Spleen (tissue), 11 donors: ENCODE measurements at regions not wholly inside any gene's neighbourhood (a gene's known extent, or its start where the extent isn't known, plus 50 kb on each side); places are given as distances from the start of the nearest gene placed in this dataset.

Experiments
- DNase-seq: peaks from one replicate; pipeline ENCODE4 v3.0.0-alpha.2; 2020
- H3K27ac ChIP-seq, 8 donors: fragments of 200-600 bp; sonication (generic) in 7 of 8; 1 replicate in 4 of 8; 2 replicates in 4 of 8; pipeline versions ENCODE4 v1.5.0 to v1.8.0; 2016 to 2021; ENCODE audit warnings: inconsistent platforms in 4 of 8, mild to moderate bottlenecking in 4 of 8, moderate library complexity in 1 of 8
- H3K27me3 ChIP-seq, 7 donors: fragments of 200-600 bp; sonication (generic) in 6 of 7; replicated peaks in 1 of 7; 1 replicate in 4 of 7; 2 replicates in 3 of 7; pipeline versions ENCODE4 v1.5.0 to v1.8.0; 2016 to 2021; ENCODE audit warnings: inconsistent platforms in 3 of 7, mild to moderate bottlenecking in 1 of 7
- H3K36me3 ChIP-seq, 6 donors: fragments of 200-600 bp; sonication (generic) in 5 of 6; 1 replicate in 4 of 6; 2 replicates in 2 of 6; pipeline versions ENCODE4 v1.5.0 to v1.8.0; 2016 to 2021; ENCODE audit warnings: inconsistent platforms in 2 of 6
- H3K4me1 ChIP-seq, 6 donors: fragments of 200-600 bp; sonication (generic) in 5 of 6; 1 replicate in 3 of 6; 2 replicates in 3 of 6; pipeline versions ENCODE4 v1.5.0 to v1.8.0; 2016 to 2021; ENCODE audit warnings: inconsistent platforms in 3 of 6
- H3K4me3 ChIP-seq, 8 donors: fragments of 200-600 bp; sonication (generic) in 7 of 8; 1 replicate in 4 of 8; 2 replicates in 4 of 8; pipeline versions ENCODE4 v1.5.0 to v1.8.0; 2016 to 2021; ENCODE audit warnings: inconsistent platforms in 4 of 8, mild to moderate bottlenecking in 4 of 8, moderate library complexity in 2 of 8
- H3K9me3 ChIP-seq, 8 donors: fragments of 200-600 bp; sonication (generic) in 7 of 8; 1 replicate in 4 of 8; 2 replicates in 4 of 8; pipeline versions ENCODE4 v1.5.0 to v1.8.0; 2016 to 2021; ENCODE audit warnings: inconsistent platforms in 4 of 8
- POLR2A ChIP-seq, 3 donors: fragments of 450-650 bp; IDR thresholded peaks; one replicate each; pipeline ENCODE4 v1.5.1; 2017; ENCODE audit warnings: antibody characterized with exemption in 3 of 3, mild to moderate bottlenecking in 1 of 3
- POLR2AphosphoS5 ChIP-seq, 3 donors: sonication (generic); formaldehyde crosslinking; IDR thresholded peaks; one replicate each; pipeline ENCODE4 v1.5.1; 2017; ENCODE audit warnings: antibody characterized with exemption in 3 of 3
- WGBS, 5 donors: extraction: QIAGEN DNeasy Blood & Tissue Kit in 3 of 5; methylation state at CpG; one replicate each; pipeline versions ENCODE4 v1.1.5 to v1.1.7; 2013 to 2018; 5-methylcytosine and 5-hydroxymethylcytosine counted together
- intact Hi-C: fragments of 100-400 bp; cut with DNase I; formaldehyde crosslinking; loops from one replicate; pipeline ENCODE4 v1.15.0; 2023; ENCODE audit warnings: low total_unique reads
- TF ChIP-seq, protein P1 (sequence below), 11 experiments: fragments of 200-600 bp in 7 of 11; fragments of 450-650 bp in 4 of 11; sonication (generic) in 4 of 11; IDR thresholded peaks in 8 of 11; conservative IDR thresholded peaks in 3 of 11; 1 replicate in 7 of 11; 2 replicates in 4 of 11; pipeline versions ENCODE4 v1.4.0 to v1.8.0; 2016 to 2021; ENCODE audit warnings: antibody characterized with exemption in 11 of 11, inconsistent platforms in 4 of 11, mild to moderate bottlenecking in 1 of 11
- donor health status: healthy with polysubstance abuse.
- donor health status: DM: no; HTN: no; CAD: no; lungs with moderate emphysema.
- donor health status: DM: no; HTN: no; CAD: no.
- donor health status: Bipolar disorder and iron deficiency.
- donor health status: healthy.
- donor health status: DM: no; HTN: no; CAD: no.
- donor health status: DM: yes; HTN: yes; CAD: no.

DNA sequence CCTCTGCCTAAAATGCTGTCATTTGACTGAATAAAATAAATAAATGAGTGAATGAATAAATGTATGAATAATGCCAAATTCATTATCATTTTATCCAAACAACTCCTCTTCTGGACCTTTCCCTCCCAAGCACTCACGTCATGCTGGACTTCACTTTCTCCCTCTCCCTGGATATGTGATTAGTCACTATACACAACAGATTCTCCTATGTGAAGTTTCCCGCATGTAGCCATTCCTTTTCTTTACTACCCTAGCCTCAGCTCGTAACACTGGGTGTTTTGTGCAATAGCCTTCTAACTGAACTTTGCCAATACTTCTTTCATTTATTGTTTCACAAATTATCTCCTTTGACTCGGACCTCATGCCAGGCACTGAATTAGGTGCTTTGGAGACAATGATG is 87.6 kb upstream of the IL6 start:
- H3K4me3 ChIP-seq = no peak overlapping the region
- DNase-seq = no peak
- no peak overlapping the region for H3K27ac ChIP-seq
- 88 to 95% (median 92%) methylated on average over 4 of the region's 4 CpGs for WGBS, 5 donors
- H3K27me3 ChIP-seq = no peaks in the 10 kb centered on the region
- intact Hi-C loops = no loop called here
- H3K36me3 ChIP-seq = no peaks in the 10 kb centered on the region
- no peaks in the 10 kb centered on the region for H3K4me1 ChIP-seq
- peaks cover 0 to 35% (median 32%) of the 10 kb centered on the region in 8 donors for H3K9me3 ChIP-seq
- TF ChIP-seq POLR2A (IDR thresholded peaks at IDR 0.05) (no peak), POLR2AphosphoS5 (IDR thresholded peaks at IDR 0.05) (no peak)
- TF ChIP-seq, protein P1, sequence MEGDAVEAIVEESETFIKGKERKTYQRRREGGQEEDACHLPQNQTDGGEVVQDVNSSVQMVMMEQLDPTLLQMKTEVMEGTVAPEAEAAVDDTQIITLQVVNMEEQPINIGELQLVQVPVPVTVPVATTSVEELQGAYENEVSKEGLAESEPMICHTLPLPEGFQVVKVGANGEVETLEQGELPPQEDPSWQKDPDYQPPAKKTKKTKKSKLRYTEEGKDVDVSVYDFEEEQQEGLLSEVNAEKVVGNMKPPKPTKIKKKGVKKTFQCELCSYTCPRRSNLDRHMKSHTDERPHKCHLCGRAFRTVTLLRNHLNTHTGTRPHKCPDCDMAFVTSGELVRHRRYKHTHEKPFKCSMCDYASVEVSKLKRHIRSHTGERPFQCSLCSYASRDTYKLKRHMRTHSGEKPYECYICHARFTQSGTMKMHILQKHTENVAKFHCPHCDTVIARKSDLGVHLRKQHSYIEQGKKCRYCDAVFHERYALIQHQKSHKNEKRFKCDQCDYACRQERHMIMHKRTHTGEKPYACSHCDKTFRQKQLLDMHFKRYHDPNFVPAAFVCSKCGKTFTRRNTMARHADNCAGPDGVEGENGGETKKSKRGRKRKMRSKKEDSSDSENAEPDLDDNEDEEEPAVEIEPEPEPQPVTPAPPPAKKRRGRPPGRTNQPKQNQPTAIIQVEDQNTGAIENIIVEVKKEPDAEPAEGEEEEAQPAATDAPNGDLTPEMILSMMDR (IDR thresholded peaks at IDR 0.05 in 8 of 11, conservative IDR thresholded peaks at IDR 0.05 in 3 of 11) = no peak

GRCh38 chr7:22635349-22635748 is 91.7 kb upstream of the IL6 start:
- Histone ChIP-seq H3K9me3 (no peaks in the 10 kb centered on the region), H3K27me3 (no peaks in the 10 kb centered on the region), H3K27ac (no peak overlapping the region), H3K36me3 (no peaks in the 10 kb centered on the region), H3K4me1 (no peaks in the 10 kb centered on the region), H3K4me3 (no peak overlapping the region)
- no peak for DNase-seq
- 71 to 100% (median 85%) methylated on average over 1 of the region's 1 CpG for WGBS, 5 donors
- no peak for TF ChIP-seq POLR2AphosphoS5 (IDR thresholded peaks at IDR 0.05)
- TF ChIP-seq, protein P1 (IDR thresholded peaks at IDR 0.05 in 8 of 11, conservative IDR thresholded peaks at IDR 0.05 in 3 of 11) = no peak
- no peak for TF ChIP-seq POLR2A (IDR thresholded peaks at IDR 0.05)
- intact Hi-C loops = no loop called here

DNA sequence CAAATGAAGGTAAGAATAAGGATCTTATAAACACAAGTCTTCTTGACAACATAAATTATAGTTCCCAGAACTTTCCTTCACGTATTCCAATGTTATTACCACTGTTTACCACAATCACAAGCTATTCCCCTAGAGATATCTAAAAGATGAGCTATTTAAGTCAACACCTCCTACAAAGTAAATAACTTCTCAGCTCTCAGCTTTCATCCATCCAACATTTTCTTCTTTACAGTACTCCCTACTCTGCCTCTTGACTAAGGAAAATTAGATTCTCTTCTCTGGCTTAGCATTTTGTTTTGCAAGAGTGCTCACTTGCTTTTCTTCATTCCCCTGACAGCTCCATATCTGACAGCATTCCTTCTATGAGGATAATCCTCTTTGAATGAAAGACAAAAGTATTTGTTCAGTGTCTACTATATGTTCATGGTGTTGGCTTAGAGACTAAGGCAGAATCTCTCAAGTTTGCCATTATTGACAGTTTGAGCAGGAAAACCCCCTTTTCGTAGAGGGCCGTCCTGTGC is 93.0 kb upstream of the IL6 start:
- Histone ChIP-seq H3K36me3 (no peaks in the 10 kb centered on the region), H3K27me3 (no peaks in the 10 kb centered on the region), H3K4me3 (no peak overlapping the region), H3K4me1 (no peaks in the 10 kb centered on the region), H3K27ac (no peak overlapping the region), H3K9me3 (no peaks in the 10 kb centered on the region)
- TF ChIP-seq, protein P1 (IDR thresholded peaks at IDR 0.05 in 8 of 11, conservative IDR thresholded peaks at IDR 0.05 in 3 of 11) = no peak
- no peak for TF ChIP-seq POLR2A (IDR thresholded peaks at IDR 0.05)
- no peak for DNase-seq
- WGBS, 5 donors = 77 to 87% (median 80%) methylated on average over 3 of the region's 3 CpGs
- intact Hi-C loops = no loop called here

- DNase-seq = no peak
- intact Hi-C loops = no loop called here
- no peak for TF ChIP-seq POLR2A (IDR thresholded peaks at IDR 0.05)
- no peaks in the 10 kb centered on the region for H3K4me1 ChIP-seq
- H3K36me3 ChIP-seq = no peaks in the 10 kb centered on the region
- WGBS, 5 donors = 83 to 86% (median 86%) methylated on average over 2 of the region's 2 CpGs
- H3K27ac ChIP-seq = no peak overlapping the region
- H3K4me3 ChIP-seq = no peak overlapping the region
- H3K27me3 ChIP-seq = no peaks in the 10 kb centered on the region
- no peaks in the 10 kb centered on the region for H3K9me3 ChIP-seq
These were observed 93.6 kb upstream of the IL6 start for GRCh38 chr7:22633286-22633953.
